GM18861 (cell line): ENCODE measurements at regions not wholly inside any gene's neighbourhood (a gene's known extent, or its start where the extent isn't known, plus 50 kb on each side); places are given as distances from the start of the nearest gene placed in this dataset.
"Not testable (repeated sequence)": the region's sequence is repeated elsewhere in the genome, so short reads cannot be mapped to it uniquely, and the experiment has no call there.

Source experiments
- ATAC-seq: cut with Tn5 transposase; IDR thresholded peaks from one replicate; pipeline ENCODE4 v1.9.1; 2021; ENCODE audit not compliant: unreplicated experiment

GRCh38 chr1:87398641-87399040, 70.0 kb downstream of the LMO4 start:
- ATAC-seq, result no peak

GRCh38 chr1:87399264-87399663, 70.6 kb downstream of the LMO4 start:
- no peak for ATAC-seq

DNA sequence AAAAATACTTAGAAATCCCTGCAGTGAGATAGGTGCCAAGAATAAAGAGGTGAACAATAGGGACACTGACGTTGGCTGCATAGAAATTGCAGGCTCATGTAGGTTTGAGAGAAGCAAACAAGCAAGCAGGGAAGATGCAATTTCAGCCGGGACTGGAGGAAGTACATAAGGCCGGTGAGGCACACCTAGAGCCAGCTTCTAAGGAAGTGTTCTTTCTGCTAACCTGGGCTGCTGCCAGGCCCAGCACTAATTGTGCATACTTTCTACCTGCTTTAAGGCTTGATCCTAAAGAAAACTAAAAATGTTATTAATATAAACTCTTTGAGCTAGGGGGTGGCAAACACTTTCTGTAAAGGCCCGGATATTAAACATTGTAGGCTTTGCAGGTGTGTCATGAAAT, 71.0 kb downstream of the LMO4 start:
- ATAC-seq, result no peak

GRCh38 chr1:87400813-87401212, 72.1 kb downstream of the LMO4 start:
- ATAC-seq, result no peak

DNA sequence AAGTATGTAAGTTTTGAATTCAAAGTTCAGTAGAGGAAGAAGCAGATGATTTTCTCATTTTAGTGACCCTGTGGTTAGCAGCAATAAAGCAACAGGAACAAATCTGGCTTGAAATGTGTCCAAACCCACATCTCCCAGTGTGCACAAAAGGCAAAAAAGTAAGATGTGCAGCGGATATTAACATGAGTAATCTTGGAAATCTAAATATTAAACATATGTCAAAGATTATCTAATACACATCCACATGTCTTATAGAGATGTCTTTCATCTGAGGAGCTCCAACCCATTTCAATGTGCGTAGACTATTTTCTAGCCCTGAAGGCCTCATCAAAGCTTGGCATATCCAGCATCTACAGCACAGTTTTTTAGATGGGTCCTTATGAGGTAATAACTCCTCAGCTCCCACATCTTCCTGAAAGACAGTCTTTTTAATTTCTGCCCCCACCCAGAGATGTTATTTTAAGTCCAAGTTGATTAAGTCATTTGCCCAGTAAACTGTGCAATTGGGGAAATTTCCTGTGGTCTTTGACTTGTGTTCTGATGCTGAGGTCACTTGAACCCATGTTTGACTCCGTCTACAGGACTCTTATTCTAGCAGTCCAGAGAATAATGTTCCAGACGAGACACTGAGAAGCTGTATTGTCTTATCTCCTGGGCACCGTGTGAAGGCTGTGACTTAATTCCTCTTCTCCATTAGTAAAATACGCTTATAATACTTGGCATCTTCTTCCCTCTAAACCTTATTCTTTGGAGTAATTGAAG, 73.7 kb downstream of the LMO4 start:
- no peak for ATAC-seq

- no peak for ATAC-seq
Measured at GRCh38 chr1:87403061-87403820, 74.6 kb downstream of the LMO4 start.

- ATAC-seq, result no peak
Measured at GRCh38 chr1:87404296-87404695, 75.6 kb downstream of the LMO4 start.

- no peak for ATAC-seq
Measured at GRCh38 chr1:87408665-87409248, 80.1 kb downstream of the LMO4 start.

DNA sequence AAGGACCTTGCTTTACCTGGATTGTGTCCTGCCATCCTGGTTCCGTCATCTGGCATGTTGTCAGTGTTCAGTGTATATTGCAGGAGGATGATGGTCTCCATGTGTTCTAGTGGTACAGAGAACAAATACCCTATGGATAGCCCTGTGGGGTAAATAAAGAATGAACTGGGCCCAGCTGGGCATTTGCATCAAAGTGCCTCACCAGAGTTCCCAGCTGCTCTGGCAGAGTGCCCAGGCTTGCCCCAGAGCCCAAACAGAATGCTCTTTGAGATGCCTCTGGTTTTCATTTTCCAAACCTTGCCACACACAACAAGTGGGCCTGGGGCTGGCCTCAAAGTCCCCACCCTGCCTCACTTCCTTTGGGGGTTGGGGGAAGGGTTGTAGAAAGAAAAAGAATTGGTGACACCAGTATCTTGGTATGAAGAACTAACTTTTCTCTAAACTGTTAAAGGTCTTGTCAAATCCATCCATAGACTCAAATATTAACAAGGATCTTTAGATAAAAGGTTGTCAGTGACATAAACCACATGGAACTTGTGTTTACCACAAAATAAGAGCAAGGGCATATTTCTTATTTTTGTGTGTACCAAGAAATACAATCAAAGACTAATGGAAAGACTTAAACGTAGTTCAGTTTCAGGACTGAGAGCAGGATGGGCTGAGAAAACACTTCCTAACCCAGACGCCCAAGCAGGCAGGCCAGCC, 82.2 kb downstream of the LMO4 start:
- ATAC-seq, result no peak

- not testable (repeated sequence) for ATAC-seq
Measured at GRCh38 chr1:87413846-87414245, 85.2 kb downstream of the LMO4 start.

DNA sequence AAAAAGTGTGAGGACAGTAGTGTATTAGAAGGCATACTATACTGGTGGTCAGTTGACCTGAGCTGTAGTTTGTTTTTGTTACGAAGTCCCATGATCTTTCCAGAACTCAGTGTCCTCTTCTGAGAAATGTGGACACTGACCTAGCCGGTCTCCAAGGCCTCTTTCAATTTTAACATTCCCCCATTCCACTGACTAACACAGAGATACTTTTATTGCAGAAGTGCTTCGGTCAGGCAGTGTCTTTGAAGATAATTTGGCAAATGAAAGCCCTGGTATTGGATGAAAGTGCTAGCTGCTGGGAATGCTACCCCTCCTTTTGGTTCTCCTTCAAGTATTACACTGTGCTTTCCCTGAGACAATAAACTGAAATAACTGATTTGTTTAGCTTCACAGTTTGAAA, 89.4 kb downstream of the LMO4 start:
- no peak for ATAC-seq

- no peak for ATAC-seq
Measured at GRCh38 chr1:87421809-87422208, 93.1 kb downstream of the LMO4 start.

GRCh38 chr1:87424541-87424940, 95.9 kb downstream of the LMO4 start:
- ATAC-seq, result no peak

GRCh38 chr1:87426463-87427249, 98.0 kb downstream of the LMO4 start:
- no peak for ATAC-seq

DNA sequence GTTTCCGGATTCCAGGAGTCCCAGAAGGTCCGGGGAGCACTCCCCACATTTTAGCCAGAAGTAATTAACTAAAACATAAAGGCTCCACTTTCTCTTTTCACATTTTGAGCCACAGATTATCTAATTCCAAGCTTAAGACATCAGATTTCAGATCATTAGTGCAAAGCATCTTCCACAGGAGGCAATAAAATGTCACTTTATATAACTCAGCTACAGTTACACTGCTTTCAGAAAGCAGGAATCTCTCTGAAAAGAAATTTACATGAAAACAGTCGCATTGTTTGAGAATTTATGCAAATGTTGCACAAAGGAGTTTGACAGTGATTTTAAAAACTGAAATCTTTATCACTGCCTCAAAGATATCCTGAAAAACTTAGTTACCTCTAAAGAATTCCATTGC, 99.7 kb downstream of the LMO4 start:
- ATAC-seq, result no peak

- ATAC-seq, result no peak
Measured at GRCh38 chr1:87428883-87429282, 100.2 kb downstream of the LMO4 start.

- no peak for ATAC-seq
Measured at GRCh38 chr1:87432685-87433084, 104.0 kb downstream of the LMO4 start.

- not testable (repeated sequence) for ATAC-seq
Measured at GRCh38 chr1:87433101-87433500, 104.4 kb downstream of the LMO4 start.

GRCh38 chr1:87435484-87435883, 106.8 kb downstream of the LMO4 start:
- peak; percentile 54 for ATAC-seq

DNA sequence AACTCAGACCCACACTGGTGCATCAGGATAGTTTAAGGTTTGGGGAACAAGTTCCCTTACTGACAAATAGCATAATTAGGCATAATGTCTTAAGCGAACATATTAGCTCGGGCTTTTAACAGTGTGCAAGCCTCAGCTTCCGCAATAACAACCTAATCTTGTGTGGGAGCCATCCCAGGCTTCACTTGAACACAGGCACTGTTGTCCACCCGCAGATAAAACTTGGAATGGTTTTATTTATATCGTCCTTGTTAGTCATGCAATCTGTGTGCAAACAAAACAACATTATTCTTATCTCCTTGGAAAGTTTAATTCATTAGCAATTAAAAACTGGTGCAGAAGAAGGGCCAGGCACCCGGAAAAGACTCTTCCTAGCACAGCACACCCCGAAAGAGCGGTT, 107.4 kb downstream of the LMO4 start:
- ATAC-seq, result not testable (repeated sequence)

DNA sequence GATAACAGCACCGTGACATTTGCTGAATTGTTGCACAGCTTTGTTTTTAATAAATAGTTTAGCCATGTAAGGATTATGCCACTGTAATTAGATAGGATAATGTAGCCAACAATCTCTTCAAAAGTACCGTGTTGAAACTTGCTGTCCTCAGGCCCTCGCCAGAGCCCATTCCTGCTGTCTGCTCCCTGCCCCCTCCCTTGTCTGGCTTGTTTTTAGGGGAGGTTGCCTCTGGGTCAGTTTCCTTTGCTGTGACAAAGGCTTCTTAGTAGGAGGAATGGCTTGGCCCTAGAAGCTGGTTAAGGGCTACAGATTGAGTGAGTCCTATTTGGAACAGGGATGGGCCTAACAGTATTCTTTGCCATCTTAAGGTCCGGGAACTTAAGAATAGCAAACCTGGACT, 107.9 kb downstream of the LMO4 start:
- no peak for ATAC-seq
